GM12878 (cell line): ENCODE measurements at regions not wholly inside any gene's neighbourhood (a gene's known extent, or its start where the extent isn't known, plus 50 kb on each side); places are given as distances from the start of the nearest gene placed in this dataset.

Experiments used
- ATAC-seq: fragments of 200-7000 bp; cut with Tn5 transposase; 3 replicates; pipeline ENCODE4 v1.9.1; 2020; ENCODE audit warnings: mild to moderate bottlenecking, moderate library complexity
- BruUV-seq: library from RNA; stranded (reverse); fragments of 400-500 nt; replicated peaks from 2 replicates; lab custom pipeline; 2021; lab: Mats Ljungman, UMichigan
- CTCF ChIA-PET: fragments of 300-600 bp; sonication (Branson Sonifier 250); formaldehyde crosslinking; extraction: SDS; loops from one replicate; lab custom pipeline; 2021; ENCODE audit warnings: inconsistent platforms; lab: Yijun Ruan, JAX
- POLR2A ChIA-PET: fragments of 350-600 bp; formaldehyde crosslinking; extraction: SDS; loops from one replicate; lab custom pipeline; 2021; ENCODE audit warnings: inconsistent platforms; lab: Charles Lee
- RAD21 ChIA-PET: fragments of 300-600 bp; sonication (Branson Sonifier 250); formaldehyde crosslinking; loops from one replicate; lab custom pipeline; 2023; ENCODE audit warnings: antibody characterized with exemption; ENCODE audit not compliant: unreplicated experiment; lab: Charles Lee
- SMC1A ChIA-PET: fragments of 300-600 bp; sonication (Branson Sonifier 250); formaldehyde crosslinking; loops from one replicate; lab custom pipeline; 2023; ENCODE audit not compliant: unreplicated experiment, uncharacterized antibody; lab: Charles Lee
- DNase-seq: peaks from one replicate; pipeline ENCODE4 v3.0.0-alpha.2; 2011; ENCODE audit warnings: low read depth, low spot score
- FAIRE-seq: peaks from 3 replicates; lab custom pipeline; 2011; peaks lifted over from hg19 to GRCh38; lab: Jason Lieb, UNC
- H2AFZ ChIP-seq: 2 replicates; pipeline ENCODE4 v1.6.0; 2011; ENCODE audit warnings: low read depth, low read length, control low read depth; ENCODE audit not compliant: control insufficient read depth
- H3K27ac ChIP-seq: 2 replicates; pipeline ENCODE4 v1.5.1; 2011; ENCODE audit warnings: control low read depth; ENCODE audit not compliant: control insufficient read depth, insufficient read depth
- H3K27me3 ChIP-seq, 2 experiments: replicated peaks in 1 of 2; 2 replicates each; pipeline versions ENCODE4 v1.6.0 to v1.6.1; 2011; ENCODE audit warnings: low read length in 1 of 2; ENCODE audit not compliant: control insufficient read depth in 2 of 2, insufficient read depth in 2 of 2
- H3K36me3 ChIP-seq, 2 experiments: 2 replicates each; pipeline ENCODE4 v1.5.1; 2011; ENCODE audit warnings: low read length in 1 of 2; ENCODE audit not compliant: control insufficient read depth in 2 of 2, insufficient read depth in 2 of 2
- H3K4me1 ChIP-seq: 2 replicates; pipeline ENCODE4 v1.6.1; 2011; ENCODE audit warnings: mild to moderate bottlenecking, low read length, moderate library complexity, mixed read lengths; ENCODE audit not compliant: control insufficient read depth, insufficient read depth
- H3K4me2 ChIP-seq: 2 replicates; pipeline ENCODE4 v1.6.0; 2011; ENCODE audit warnings: control low read depth; ENCODE audit not compliant: control insufficient read depth, insufficient read depth
- H3K4me3 ChIP-seq: fragments of 200-600 bp; sonication (generic); 2 replicates; pipeline ENCODE4 v1.5.1; 2016
- H3K79me2 ChIP-seq: 2 replicates; pipeline ENCODE4 v1.6.0; 2011; ENCODE audit warnings: low read length; ENCODE audit not compliant: control insufficient read depth, insufficient read depth
- H3K9ac ChIP-seq: 2 replicates; pipeline ENCODE4 v1.8.0; 2011; ENCODE audit warnings: low read length, control low read depth, mixed read lengths; ENCODE audit not compliant: control insufficient read depth, insufficient read depth
- H3K9me3 ChIP-seq: replicated peaks from 3 replicates; pipeline ENCODE4 v1.5.1; 2011; ENCODE audit warnings: mild to moderate bottlenecking, low read length; ENCODE audit not compliant: control insufficient read depth, insufficient read depth
- H4K20me1 ChIP-seq: 2 replicates; pipeline ENCODE4 v1.6.0; 2011; ENCODE audit not compliant: control insufficient read depth, insufficient read depth
- BCLAF1 ChIP-seq: fragments of 450-650 bp; IDR thresholded peaks from 2 replicates; pipeline ENCODE4 v1.6.1; 2017; ENCODE audit warnings: antibody characterized with exemption, mild to moderate bottlenecking, moderate library complexity
- ESRRA ChIP-seq: IDR thresholded peaks from 2 replicates; pipeline ENCODE4 v1.6.1; 2012; ENCODE audit warnings: mild to moderate bottlenecking, low read length, improper control_type of control experiment
- MLLT1 ChIP-seq: fragments of 450-650 bp; IDR thresholded peaks from 2 replicates; pipeline ENCODE4 v1.6.1; 2016; ENCODE audit warnings: mild to moderate bottlenecking
- RFX5 ChIP-seq: IDR thresholded peaks from 2 replicates; pipeline ENCODE4 v1.6.1; 2011; ENCODE audit warnings: low read depth, low read length, improper control_type of control experiment
- ZBTB11 ChIP-seq: fragments of 450-650 bp; formaldehyde crosslinking; IDR thresholded peaks from 2 replicates; pipeline ENCODE4 v1.5.0; 2022; ENCODE audit warnings: mild to moderate bottlenecking, missing genetic modification characterization
- ZNF217 ChIP-seq: fragments of 450-650 bp; IDR thresholded peaks from 2 replicates; pipeline ENCODE4 v1.6.1; 2017; ENCODE audit warnings: antibody characterized with exemption, mild to moderate bottlenecking
- in situ Hi-C: fragments of 300-500 bp; cut with MboI; formaldehyde crosslinking; loops from 9 replicates; pipeline ENCODE4 v1.14.3; 2018; ENCODE audit warnings: mixed read lengths
- intact Hi-C: fragments of 100-400 bp; cut with micrococcal nuclease; formaldehyde crosslinking; loops from one replicate; pipeline ENCODE4 v1.14.2; 2022; ENCODE audit not compliant: unreplicated experiment

GRCh38 chr1:34663031-34663430, 91.8 kb upstream of the GJB5 start:
- SMC1A ChIA-PET, result no interaction called here
- TF ChIP-seq ESRRA, result no peak
- TF ChIP-seq RFX5, result no peak
- no peak for TF ChIP-seq MLLT1
- no peak for TF ChIP-seq ZNF217
- no peak for TF ChIP-seq ZBTB11 (CRISPR knock-in tag)
- no peak for TF ChIP-seq BCLAF1
- no TSS peak for BruUV-seq

More at GRCh38 chr1:34663031-34663430, 91.8 kb upstream of the GJB5 start:
- Histone ChIP-seq H3K4me1 (no peaks in the 10 kb centered on the region), H3K9ac (no peak overlapping the region), H3K4me3 (no peak overlapping the region), H3K9me3 (no peaks in the 10 kb centered on the region), H4K20me1 (no peaks in the 10 kb centered on the region), H3K27ac (no peak overlapping the region), H2AFZ (no peak overlapping the region), H3K27me3 (no peaks in the 10 kb centered on the region; a peak in 1 of 4 replicates), H3K4me2 (no peak overlapping the region), H3K79me2 (no peaks in the 10 kb centered on the region), H3K36me3 (no peaks in the 10 kb centered on the region)
- ChIA-PET RAD21 (no interaction called here), CTCF (no interaction called here), POLR2A (no interaction called here)
- intact Hi-C loops, result no loop called here
- in situ Hi-C loops, result no loop called here
- no peak for FAIRE-seq
- no peak for ATAC-seq
- DNase-seq, result no peak
